SU-DHL-6 (cell line): ENCODE measurements at regions not wholly inside any gene's neighbourhood (a gene's known extent, or its start where the extent isn't known, plus 50 kb on each side); places are given as distances from the start of the nearest gene placed in this dataset.

Experiments used
- H2AFZ ChIP-seq: fragments of 200-600 bp; sonication (generic); 2 replicates; pipeline ENCODE4 v1.6.1; 2014; ENCODE audit warnings: low read depth, mild to moderate bottlenecking, moderate library complexity, mixed read lengths, antibody characterized with exemption, low read length; ENCODE audit not compliant: severe bottlenecking
- H3F3A ChIP-seq: fragments of 200-600 bp; shearing (Covaris generic); 2 replicates; pipeline ENCODE4 v1.6.0; 2016; ENCODE audit warnings: antibody characterized with exemption, mild to moderate bottlenecking; ENCODE audit not compliant: insufficient read depth
- H3K27ac ChIP-seq: fragments of 200-600 bp; sonication (generic); 2 replicates; pipeline ENCODE4 v1.5.1; 2016; ENCODE audit warnings: low read depth, mild to moderate bottlenecking, low read length, moderate library complexity, mixed read lengths
- H3K27me3 ChIP-seq: fragments of 200-600 bp; sonication (generic), shearing (Covaris generic); 2 replicates; pipeline ENCODE4 v1.6.0; 2014; ENCODE audit warnings: mild to moderate bottlenecking, low read length
- H3K36me3 ChIP-seq: fragments of 200-600 bp; sonication (generic); 2 replicates; pipeline ENCODE4 v1.6.1; 2014; ENCODE audit warnings: mild to moderate bottlenecking, low read length, mixed read lengths
- H3K4me2 ChIP-seq: fragments of 300-600, 200-600 bp; shearing (Covaris generic), sonication (generic); 2 replicates; pipeline ENCODE4 v1.6.0; 2014; ENCODE audit warnings: low read length, low read depth, mild to moderate bottlenecking; ENCODE audit not compliant: poor library complexity, severe bottlenecking
- H3K4me3 ChIP-seq: fragments of 200-600 bp; sonication (generic); 2 replicates; pipeline ENCODE4 v1.5.1; 2014; ENCODE audit warnings: antibody characterized with exemption, low read length, mild to moderate bottlenecking, mixed read lengths; ENCODE audit not compliant: insufficient read depth, poor library complexity, severe bottlenecking
- H3K79me2 ChIP-seq: fragments of 200-600 bp; sonication (generic); 2 replicates; pipeline ENCODE4 v1.6.1; 2014; ENCODE audit warnings: mild to moderate bottlenecking, low read length, moderate library complexity; ENCODE audit not compliant: insufficient read depth
- H3K9ac ChIP-seq: fragments of 200-600 bp; sonication (generic); 2 replicates; pipeline ENCODE4 v1.7.0; 2014; ENCODE audit warnings: mild to moderate bottlenecking, low read length
- H3K9me2 ChIP-seq: fragments of 200-600 bp; sonication (generic); replicated peaks from 2 replicates; pipeline ENCODE4 v1.6.1; 2014; ENCODE audit warnings: low read length; ENCODE audit not compliant: insufficient read depth
- H3K9me3 ChIP-seq: fragments of 200-600 bp; sonication (generic); 2 replicates; pipeline ENCODE4 v1.6.1; 2014; ENCODE audit warnings: low read length, mixed read lengths; ENCODE audit not compliant: insufficient read depth
- H4K20me1 ChIP-seq: fragments of 200-600 bp; sonication (generic); 2 replicates; pipeline ENCODE4 v1.6.1; 2014; ENCODE audit warnings: low read depth, mild to moderate bottlenecking, antibody characterized with exemption, low read length, moderate library complexity, mixed read lengths
- CTCF ChIP-seq: fragments of 200-600 bp; sonication (generic); IDR thresholded peaks from one replicate; pipeline ENCODE4 v1.5.1; 2017; ENCODE audit warnings: antibody characterized with exemption, mild to moderate bottlenecking, low read length, moderate library complexity; ENCODE audit not compliant: insufficient read depth, poor library complexity, severe bottlenecking
- EZH2phosphoT487 ChIP-seq: fragments of 200-600 bp; sonication (generic), shearing (Covaris generic); conservative IDR thresholded peaks from 2 replicates; pipeline ENCODE4 v1.6.1; 2018; ENCODE audit warnings: mild to moderate bottlenecking, antibody characterized with exemption, low read length, moderate library complexity, mixed read lengths

GRCh38 chr18:25463726-25464125, 111.8 kb upstream of the ZNF521 start:
- no peak overlapping the region for H3K9ac ChIP-seq
- no peaks in the 10 kb centered on the region for H3F3A ChIP-seq
- H3K36me3 ChIP-seq = no peaks in the 10 kb centered on the region
- H4K20me1 ChIP-seq = no peaks in the 10 kb centered on the region
- H3K27me3 ChIP-seq = no peaks in the 10 kb centered on the region
- no peak overlapping the region for H3K4me3 ChIP-seq
- H2AFZ ChIP-seq = no peak overlapping the region
- no peak for TF ChIP-seq CTCF
- no peak for TF ChIP-seq EZH2phosphoT487
- no peak overlapping the region for H3K27ac ChIP-seq
- H3K9me2 ChIP-seq = no peaks in the 10 kb centered on the region
- H3K9me3 ChIP-seq = no peaks in the 10 kb centered on the region
- H3K79me2 ChIP-seq = no peaks in the 10 kb centered on the region
- no peak overlapping the region for H3K4me2 ChIP-seq

- H3K4me2 ChIP-seq = no peak overlapping the region
- no peaks in the 10 kb centered on the region for H3K27me3 ChIP-seq
- H3K9ac ChIP-seq = no peak overlapping the region
- H3K36me3 ChIP-seq = no peaks in the 10 kb centered on the region
- no peaks in the 10 kb centered on the region for H4K20me1 ChIP-seq
- TF ChIP-seq CTCF (no peak), EZH2phosphoT487 (no peak)
- no peak overlapping the region for H2AFZ ChIP-seq
- no peak overlapping the region for H3K27ac ChIP-seq
- H3K9me3 ChIP-seq = no peaks in the 10 kb centered on the region
- H3K4me3 ChIP-seq = no peak overlapping the region
- H3K79me2 ChIP-seq = no peaks in the 10 kb centered on the region
- no peaks in the 10 kb centered on the region for H3K9me2 ChIP-seq
- H3F3A ChIP-seq = no peaks in the 10 kb centered on the region
These were observed 107.8 kb upstream of the ZNF521 start for GRCh38 chr18:25459814-25460213.

- Histone ChIP-seq H3K4me3 (no peak overlapping the region), H3K9me2 (no peaks in the 10 kb centered on the region), H3K79me2 (no peaks in the 10 kb centered on the region), H4K20me1 (no peaks in the 10 kb centered on the region), H3K36me3 (no peaks in the 10 kb centered on the region), H2AFZ (no peak overlapping the region), H3K9ac (no peak overlapping the region), H3K27me3 (no peaks in the 10 kb centered on the region), H3K9me3 (no peaks in the 10 kb centered on the region), H3K4me2 (no peak overlapping the region), H3K27ac (no peak overlapping the region), H3F3A (no peaks in the 10 kb centered on the region)
- no peak for TF ChIP-seq EZH2phosphoT487
- no peak for TF ChIP-seq CTCF
These were observed 105.6 kb upstream of the ZNF521 start for GRCh38 chr18:25457601-25458000.
